ENCODE measurements at regions not wholly inside any gene's neighbourhood (a gene's known extent, or its start where the extent isn't known, plus 50 kb on each side); places are given as distances from the start of the nearest gene placed in this dataset.
"Not testable (repeated sequence)": the region's sequence is repeated elsewhere in the genome, so short reads cannot be mapped to it uniquely, and the experiment has no call there.

- DNase-seq, result no peak
These were observed 69.1 kb upstream of the EP300 start for GRCh38 chr22:41023299-41023623.

DNA sequence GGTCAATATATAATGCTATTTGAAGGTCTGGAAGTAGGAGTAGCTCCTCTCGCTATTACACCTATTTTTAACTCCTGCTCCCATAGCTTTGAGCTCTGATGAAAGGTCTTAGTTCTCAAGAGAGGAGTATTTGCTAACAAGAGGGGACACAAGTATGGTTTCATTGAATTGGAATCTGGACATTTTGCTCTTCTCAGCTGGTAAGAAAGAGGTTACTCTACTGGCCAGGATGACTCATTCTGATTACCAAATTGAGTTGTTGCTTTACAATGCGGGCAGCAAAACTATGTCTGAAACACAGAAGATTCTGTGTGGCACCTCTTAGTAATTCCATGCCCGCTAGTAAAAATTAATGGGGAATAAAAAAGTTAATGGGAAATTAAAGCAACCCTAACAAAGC is 63.6 kb upstream of the EP300 start:
- peak; percentile 67 for DNase-seq

GRCh38 chr22:41030891-41031290 is 61.5 kb upstream of the EP300 start:
- no peak for DNase-seq

- no peak for DNase-seq
These were observed 57.7 kb upstream of the EP300 start for GRCh38 chr22:41034706-41035105.

DNA sequence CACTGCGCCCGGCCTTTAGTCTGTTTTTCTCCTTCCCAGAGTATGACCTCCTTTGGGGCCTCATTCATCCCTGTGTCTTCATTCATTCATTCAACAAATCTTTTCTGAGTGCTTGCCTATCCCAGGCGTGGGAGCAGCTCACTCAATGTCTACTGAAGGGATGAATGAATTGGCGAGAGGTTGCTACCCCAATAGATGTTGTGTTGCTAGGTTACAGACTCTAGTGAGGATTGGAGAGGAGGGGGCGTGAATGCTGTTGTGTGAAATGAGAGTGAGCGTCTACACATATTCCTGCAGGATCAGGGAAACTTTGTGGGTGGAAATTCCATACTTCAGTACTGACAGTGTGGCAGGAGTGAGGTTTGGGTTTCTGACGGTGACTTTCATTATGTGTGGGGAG is 55.5 kb upstream of the EP300 start:
- no peak for DNase-seq

DNA sequence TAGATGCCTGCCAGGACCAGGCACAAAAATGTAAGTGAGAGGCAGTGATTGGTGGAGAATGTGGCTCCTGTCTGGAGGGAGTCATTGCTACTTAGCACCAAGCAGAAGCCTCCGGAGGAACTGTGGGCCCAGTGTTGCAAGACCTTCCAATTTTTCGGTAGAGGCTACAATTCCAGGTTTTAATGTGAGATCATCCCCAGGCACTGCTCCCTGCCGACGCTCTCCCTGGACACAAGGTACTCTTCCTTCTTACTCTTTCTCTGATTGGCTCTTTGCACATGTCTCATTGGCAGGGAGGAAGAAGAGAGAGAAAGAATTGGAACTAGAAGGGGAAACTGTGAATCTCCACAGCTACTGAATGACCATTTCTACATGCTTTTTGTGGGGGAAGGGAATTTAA is 53.7 kb upstream of the EP300 start:
- no peak for DNase-seq

GRCh38 chr22:41039641-41040040 is 52.8 kb upstream of the EP300 start:
- DNase-seq, result not testable (repeated sequence)

- DNase-seq, result no peak
These were observed 51.9 kb upstream of the EP300 start for GRCh38 chr22:41040483-41040882.

DNA sequence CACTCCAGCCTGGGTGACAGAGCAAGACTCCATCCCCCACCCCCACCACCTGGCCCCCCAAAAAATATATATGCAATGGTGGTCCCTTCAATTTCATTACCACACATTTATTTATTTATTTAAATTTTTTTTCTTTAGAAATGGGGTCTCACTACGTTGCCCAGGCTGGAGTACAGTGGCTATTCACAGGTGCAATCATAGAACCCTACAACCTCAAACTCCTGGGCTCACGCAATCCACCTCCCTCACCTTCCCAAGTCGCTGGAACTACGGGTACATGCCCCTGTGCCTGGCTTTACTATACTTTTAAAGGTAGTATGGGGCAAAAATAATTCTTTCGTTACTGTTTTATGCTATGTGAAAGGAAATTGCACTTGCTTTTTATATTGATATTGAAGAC is 50.9 kb upstream of the EP300 start:
- DNase-seq, result no peak

All from fibroblast of upper back skin (primary cell).